SU-DHL-6 (cell line): ENCODE measurements at regions not wholly inside any gene's neighbourhood (a gene's known extent, or its start where the extent isn't known, plus 50 kb on each side); places are given as distances from the start of the nearest gene placed in this dataset.

Experiments used
- EZH2phosphoT487 ChIP-seq: fragments of 200-600 bp; sonication (generic), shearing (Covaris generic); conservative IDR thresholded peaks from 2 replicates; pipeline ENCODE4 v1.6.1; 2018; ENCODE audit warnings: mild to moderate bottlenecking, antibody characterized with exemption, low read length, moderate library complexity, mixed read lengths
- TF ChIP-seq, protein P1 (sequence below): fragments of 200-600 bp; sonication (generic); IDR thresholded peaks from one replicate; pipeline ENCODE4 v1.5.1; 2017; ENCODE audit warnings: antibody characterized with exemption, mild to moderate bottlenecking, low read length, moderate library complexity; ENCODE audit not compliant: insufficient read depth, poor library complexity, severe bottlenecking

DNA sequence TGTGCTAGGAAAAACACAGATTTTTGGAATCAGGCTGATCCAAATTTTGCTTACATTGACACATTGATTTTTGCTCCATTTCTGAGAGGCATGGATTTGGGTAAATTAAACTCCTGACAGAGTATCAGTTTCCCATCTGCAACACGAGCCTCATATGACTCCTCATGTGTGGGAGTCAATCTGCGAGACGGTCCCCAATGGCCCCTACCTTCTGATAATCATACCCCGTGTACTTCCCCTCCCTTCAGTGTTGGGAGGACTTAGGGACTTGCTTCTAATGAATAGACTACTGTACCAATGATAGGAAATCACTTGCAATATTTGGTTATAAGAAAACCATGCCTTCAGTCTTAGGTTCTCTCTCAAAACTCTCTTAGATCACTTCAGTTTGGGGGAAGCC, 302.7 kb downstream of the ETS1 start:
- TF ChIP-seq, protein P1, sequence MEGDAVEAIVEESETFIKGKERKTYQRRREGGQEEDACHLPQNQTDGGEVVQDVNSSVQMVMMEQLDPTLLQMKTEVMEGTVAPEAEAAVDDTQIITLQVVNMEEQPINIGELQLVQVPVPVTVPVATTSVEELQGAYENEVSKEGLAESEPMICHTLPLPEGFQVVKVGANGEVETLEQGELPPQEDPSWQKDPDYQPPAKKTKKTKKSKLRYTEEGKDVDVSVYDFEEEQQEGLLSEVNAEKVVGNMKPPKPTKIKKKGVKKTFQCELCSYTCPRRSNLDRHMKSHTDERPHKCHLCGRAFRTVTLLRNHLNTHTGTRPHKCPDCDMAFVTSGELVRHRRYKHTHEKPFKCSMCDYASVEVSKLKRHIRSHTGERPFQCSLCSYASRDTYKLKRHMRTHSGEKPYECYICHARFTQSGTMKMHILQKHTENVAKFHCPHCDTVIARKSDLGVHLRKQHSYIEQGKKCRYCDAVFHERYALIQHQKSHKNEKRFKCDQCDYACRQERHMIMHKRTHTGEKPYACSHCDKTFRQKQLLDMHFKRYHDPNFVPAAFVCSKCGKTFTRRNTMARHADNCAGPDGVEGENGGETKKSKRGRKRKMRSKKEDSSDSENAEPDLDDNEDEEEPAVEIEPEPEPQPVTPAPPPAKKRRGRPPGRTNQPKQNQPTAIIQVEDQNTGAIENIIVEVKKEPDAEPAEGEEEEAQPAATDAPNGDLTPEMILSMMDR: no peak
- TF ChIP-seq EZH2phosphoT487: no peak
